Activated naive CD4-positive, alpha-beta T cell treated with anti-CD3 and anti-CD28 coated beads, Interleukin-2, amount 50 U/mL, for 72 hours (primary cell): ENCODE measurements at regions not wholly inside any gene's neighbourhood (a gene's known extent, or its start where the extent isn't known, plus 50 kb on each side); places are given as distances from the start of the nearest gene placed in this dataset.

ENCODE experiments used
- ATAC-seq, 2 donors: fragments of 150-1000 bp; cut with Tn5 transposase; 2 replicates each; pipeline ENCODE4 v1.10.0; 2021; ENCODE audit warnings: mild to moderate bottlenecking in 2 of 2, moderate library complexity in 2 of 2
- DNase-seq, 2 donors: peaks; one replicate each; pipeline ENCODE4 v3.0.0; 2021 to 2022; ENCODE audit warnings: low spot score in 2 of 2
- H3K27ac Mint-ChIP-seq, 2 donors: one replicate each; pipeline ENCODE4 v1.8.0; 2022; ENCODE audit warnings: mild to moderate bottlenecking in 2 of 2, mixed read lengths in 2 of 2
- H3K36me3 Mint-ChIP-seq, 2 donors: one replicate each; pipeline ENCODE4 v1.8.0; 2022; ENCODE audit warnings: mixed read lengths in 2 of 2
- H3K9me3 Mint-ChIP-seq, 2 donors: one replicate each; pipeline ENCODE4 v1.8.0; 2022; ENCODE audit warnings: mixed read lengths in 2 of 2

GRCh38 chr12:89020121-89020480 is 332.2 kb downstream of the DUSP6 start:
- no peaks in the 10 kb centered on the region for H3K9me3 Mint-ChIP-seq
- no peaks in the 10 kb centered on the region for H3K36me3 Mint-ChIP-seq
- no peak for DNase-seq
- no peak overlapping the region for H3K27ac Mint-ChIP-seq
- ATAC-seq: no peak

- Mint-ChIP-seq H3K36me3 (no peaks in the 10 kb centered on the region), H3K9me3 (no peaks in the 10 kb centered on the region), H3K27ac (no peak overlapping the region)
- ATAC-seq (peak; percentile 84 to 92), DNase-seq (peak; percentile 69 to 78)
Measured at GRCh38 chr12:89019439-89020120, 332.7 kb downstream of the DUSP6 start.

GRCh38 chr12:89016970-89017778 is 335.1 kb downstream of the DUSP6 start:
- no peak for ATAC-seq
- peak in 1 of 2 donors; percentile 58 for DNase-seq
- Mint-ChIP-seq H3K36me3 (no peaks in the 10 kb centered on the region), H3K27ac (no peak overlapping the region), H3K9me3 (no peaks in the 10 kb centered on the region)

GRCh38 chr12:89015419-89015818 is 336.9 kb downstream of the DUSP6 start:
- ATAC-seq (no peak), DNase-seq (no peak)
- H3K9me3 Mint-ChIP-seq: no peaks in the 10 kb centered on the region

GRCh38 chr12:88998421-88998820 is 353.9 kb downstream of the DUSP6 start:
- ATAC-seq: no peak
- no peak for DNase-seq
- no peaks in the 10 kb centered on the region for H3K9me3 Mint-ChIP-seq
- H3K36me3 Mint-ChIP-seq: no peaks in the 10 kb centered on the region
- H3K27ac Mint-ChIP-seq: no peak overlapping the region

More at GRCh38 chr12:89015419-89015818, 336.9 kb downstream of the DUSP6 start:
- no peaks in the 10 kb centered on the region for H3K36me3 Mint-ChIP-seq
- no peak overlapping the region for H3K27ac Mint-ChIP-seq

GRCh38 chr12:88996200-88996788 is 356.0 kb downstream of the DUSP6 start:
- no peaks in the 10 kb centered on the region for H3K36me3 Mint-ChIP-seq
- DNase-seq (no peak), ATAC-seq (no peak)
- no peak overlapping the region for H3K27ac Mint-ChIP-seq
- H3K9me3 Mint-ChIP-seq: no peaks in the 10 kb centered on the region

GRCh38 chr12:88994971-88995370 is 357.3 kb downstream of the DUSP6 start:
- Mint-ChIP-seq H3K9me3 (no peaks in the 10 kb centered on the region), H3K27ac (no peak overlapping the region), H3K36me3 (no peaks in the 10 kb centered on the region)
- ATAC-seq (no peak), DNase-seq (no peak)

GRCh38 chr12:88994537-88994936 is 357.8 kb downstream of the DUSP6 start:
- Mint-ChIP-seq H3K27ac (no peak overlapping the region), H3K36me3 (no peaks in the 10 kb centered on the region), H3K9me3 (no peaks in the 10 kb centered on the region)
- ATAC-seq (no peak), DNase-seq (no peak)

GRCh38 chr12:88993651-88994050 is 358.6 kb downstream of the DUSP6 start:
- no peaks in the 10 kb centered on the region for H3K36me3 Mint-ChIP-seq

GRCh38 chr12:88986056-88986455 is 366.2 kb downstream of the DUSP6 start:
- H3K27ac Mint-ChIP-seq: no peak overlapping the region
- H3K9me3 Mint-ChIP-seq: no peaks in the 10 kb centered on the region
- no peak for ATAC-seq
- DNase-seq: no peak
- no peaks in the 10 kb centered on the region for H3K36me3 Mint-ChIP-seq

More at GRCh38 chr12:88993651-88994050, 358.6 kb downstream of the DUSP6 start:
- DNase-seq (no peak), ATAC-seq (no peak)
- Mint-ChIP-seq H3K27ac (no peak overlapping the region), H3K9me3 (no peaks in the 10 kb centered on the region)

GRCh38 chr12:88985631-88986030 is 366.7 kb downstream of the DUSP6 start:
- ATAC-seq (no peak), DNase-seq (no peak)
- no peaks in the 10 kb centered on the region for H3K9me3 Mint-ChIP-seq
- H3K36me3 Mint-ChIP-seq: no peaks in the 10 kb centered on the region
- H3K27ac Mint-ChIP-seq: no peak overlapping the region

GRCh38 chr12:88985011-88985410 is 367.3 kb downstream of the DUSP6 start:
- H3K36me3 Mint-ChIP-seq: no peaks in the 10 kb centered on the region
- no peak for ATAC-seq
- H3K9me3 Mint-ChIP-seq: no peaks in the 10 kb centered on the region
- no peak for DNase-seq
- no peak overlapping the region for H3K27ac Mint-ChIP-seq

- H3K36me3 Mint-ChIP-seq: no peaks in the 10 kb centered on the region
- no peak overlapping the region for H3K27ac Mint-ChIP-seq
- H3K9me3 Mint-ChIP-seq: no peaks in the 10 kb centered on the region
- no peak for DNase-seq
- ATAC-seq: no peak
Measured at GRCh38 chr12:88982694-88983093, 369.6 kb downstream of the DUSP6 start.

- DNase-seq: no peak
- no peak overlapping the region for H3K27ac Mint-ChIP-seq
- no peaks in the 10 kb centered on the region for H3K9me3 Mint-ChIP-seq
- H3K36me3 Mint-ChIP-seq: no peaks in the 10 kb centered on the region
- ATAC-seq: no peak
Measured at GRCh38 chr12:88977115-88977514, 375.2 kb downstream of the DUSP6 start.

- Mint-ChIP-seq H3K9me3 (no peaks in the 10 kb centered on the region), H3K27ac (no peak overlapping the region), H3K36me3 (no peaks in the 10 kb centered on the region)
- DNase-seq (no peak), ATAC-seq (no peak)
Measured at GRCh38 chr12:88973998-88974397, 378.3 kb downstream of the DUSP6 start.

- DNase-seq (no peak), ATAC-seq (no peak)
- no peaks in the 10 kb centered on the region for H3K9me3 Mint-ChIP-seq
- no peaks in the 10 kb centered on the region for H3K36me3 Mint-ChIP-seq
- no peak overlapping the region for H3K27ac Mint-ChIP-seq
Measured at GRCh38 chr12:88970740-88971139, 381.6 kb downstream of the DUSP6 start.

GRCh38 chr12:88969127-88969526 is 383.2 kb downstream of the DUSP6 start:
- Mint-ChIP-seq H3K27ac (no peak overlapping the region), H3K36me3 (no peaks in the 10 kb centered on the region), H3K9me3 (no peaks in the 10 kb centered on the region)
- DNase-seq (no peak), ATAC-seq (no peak)
